ENCODE measurements at regions not wholly inside any gene's neighbourhood (a gene's known extent, or its start where the extent isn't known, plus 50 kb on each side); places are given as distances from the start of the nearest gene placed in this dataset.

GRCh38 chr1:119260506-119260905 lies 108.1 kb upstream of the HAO2 start:
- H3K4me3 ChIP-seq = no peak overlapping the region
- POLR2A ChIA-PET = no interaction called here
- ATAC-seq = no peak
- BruUV-seq (replicated peaks) = no TSS peak
- no peak overlapping the region for H3K9ac ChIP-seq (ENCODE audit: insufficient read depth in 1 of 2, low read depth in 2 of 2, low read length in 2 of 2)
- H2AFZ ChIP-seq (ENCODE audit: low read depth, low read length) = no peak overlapping the region
- no peak for FAIRE-seq
- H3K27me3 ChIP-seq (ENCODE audit: control insufficient read depth in 2 of 2, insufficient read depth in 2 of 2, low read length in 2 of 2) = no peaks in the 10 kb centered on the region
- H3K4me2 ChIP-seq (ENCODE audit: insufficient read depth, low read length) = no peak overlapping the region
- no peaks in the 10 kb centered on the region for H3K9me1 ChIP-seq (ENCODE audit: control insufficient read depth, insufficient read depth, low read length)
- no peak for DNase-seq (ENCODE audit: extremely low read depth in 1 of 4, low spot score in 3 of 4)
- CTCF ChIA-PET (ENCODE audit: low intra/inter-chr PET ratio) = no interaction called here
- no peaks in the 10 kb centered on the region for H3K9me3 ChIP-seq (replicated peaks; ENCODE audit: control insufficient read depth, insufficient read depth, low read depth, low read length)
- no peak overlapping the region for H3K27ac ChIP-seq (ENCODE audit: extremely low read depth, low read depth, low read length)
- in situ Hi-C loops (cut with MboI) = no loop called here
- no peaks in the 10 kb centered on the region for H4K20me1 ChIP-seq (replicated peaks; ENCODE audit: control insufficient read depth, insufficient read depth, low read length)
- no peaks in the 10 kb centered on the region for H3K79me2 ChIP-seq (ENCODE audit: control insufficient read depth, insufficient read depth, low read length)
- H3K36me3 ChIP-seq (ENCODE audit: control insufficient read depth, insufficient read depth, low read length) = no peaks in the 10 kb centered on the region
- WGBS (ENCODE audit: insufficient coverage, low coverage, missing lambda C conversion rate) = 2% methylated on average over 5 of the region's 5 CpGs
- no peaks in the 10 kb centered on the region for H3K4me1 ChIP-seq (replicated peaks in 1 of 2; ENCODE audit: control insufficient read depth in 2 of 2, insufficient read depth in 2 of 2, low read length in 2 of 2)
- intact Hi-C loops (cut with micrococcal nuclease) = no loop called here
- TF ChIP-seq MEIS2 (IDR thresholded peaks at IDR 0.05; ENCODE audit: partially characterized antibody) (peak; percentile 52), CREB3L1 (IDR thresholded peaks at IDR 0.05; ENCODE audit: borderline replicate concordance, low read depth) (no peak), ARID4B (CRISPR knock-in tag; IDR thresholded peaks at IDR 0.05) (no peak), FOXA3 (CRISPR knock-in tag; conservative IDR thresholded peaks at IDR 0.05 in 1 of 2, IDR thresholded peaks at IDR 0.05 in 1 of 2) (no peak), PKNOX1 (IDR thresholded peaks at IDR 0.05) (peak; percentile 18; the same call in 1 of the 2 replicates), GATAD2B (IDR thresholded peaks at IDR 0.05; ENCODE audit: borderline replicate concordance) (no peak), MXI1 (IDR thresholded peaks at IDR 0.05; ENCODE audit: low read depth, low read length) (no peak), ZBTB12 (CRISPR knock-in tag; IDR thresholded peaks at IDR 0.05) (no peak), ELF4 (CRISPR knock-in tag; IDR thresholded peaks at IDR 0.05) (no peak), RUNX1 (IDR thresholded peaks at IDR 0.05; ENCODE audit: low read depth) (no peak), SFPQ (IDR thresholded peaks at IDR 0.05; ENCODE audit: low read depth, low read length) (no peak)
